GM23338 (cell line): ENCODE measurements at regions not wholly inside any gene's neighbourhood (a gene's known extent, or its start where the extent isn't known, plus 50 kb on each side); places are given as distances from the start of the nearest gene placed in this dataset.

Experiments used
- ATAC-seq: fragments of 200-7000 bp; cut with Tn5 transposase; 3 replicates; pipeline ENCODE4 v1.9.1; 2020
- DNase-seq: peaks from one replicate; pipeline ENCODE4 v3.0.0-alpha.2; 2015; ENCODE audit warnings: low spot score
- H2AFZ ChIP-seq: fragments of 200-600 bp; sonication (generic); 2 replicates; pipeline ENCODE4 v1.8.0; 2016; ENCODE audit warnings: antibody characterized with exemption, mild to moderate bottlenecking, moderate library complexity
- H3F3A ChIP-seq: fragments of 200-600 bp; sonication (generic); replicated peaks from 2 replicates; pipeline ENCODE4 v1.8.0; 2017; ENCODE audit warnings: antibody characterized with exemption, mixed run types, low read depth
- H3K27ac ChIP-seq: fragments of 200-600 bp; sonication (generic); 2 replicates; pipeline ENCODE4 v1.6.1; 2016; ENCODE audit warnings: low read depth
- H3K27me3 ChIP-seq: fragments of 200-600 bp; sonication (generic); 2 replicates; pipeline ENCODE4 v1.8.0; 2016; ENCODE audit warnings: mild to moderate bottlenecking, mixed run types, moderate library complexity; ENCODE audit not compliant: insufficient read depth
- H3K36me3 ChIP-seq: fragments of 200-600 bp; sonication (generic); 2 replicates; pipeline ENCODE4 v1.8.0; 2016; ENCODE audit warnings: mild to moderate bottlenecking; ENCODE audit not compliant: insufficient read depth
- H3K4me1 ChIP-seq: fragments of 200-600 bp; sonication (generic); 2 replicates; pipeline ENCODE4 v1.8.0; 2016; ENCODE audit warnings: mild to moderate bottlenecking, moderate library complexity; ENCODE audit not compliant: insufficient read depth
- H3K4me2 ChIP-seq: fragments of 200-600 bp; sonication (generic); 2 replicates; pipeline ENCODE4 v1.7.1; 2017; ENCODE audit warnings: mixed run types
- H3K4me3 ChIP-seq: fragments of 200-600 bp; sonication (generic); 2 replicates; pipeline ENCODE4 v1.6.1; 2016; ENCODE audit warnings: mixed run types
- H3K79me2 ChIP-seq: fragments of 200-600 bp; sonication (generic); replicated peaks from 2 replicates; pipeline ENCODE4 v1.8.0; 2017; ENCODE audit warnings: mild to moderate bottlenecking; ENCODE audit not compliant: insufficient read depth
- H3K9me2 ChIP-seq: fragments of 200-600 bp; sonication (generic); 2 replicates; pipeline ENCODE4 v1.8.0; 2017; ENCODE audit not compliant: insufficient read depth
- H4K20me1 ChIP-seq: fragments of 200-600 bp; sonication (generic); replicated peaks from 2 replicates; pipeline ENCODE4 v1.8.0; 2017; ENCODE audit warnings: mild to moderate bottlenecking; ENCODE audit not compliant: insufficient read depth
- H3K27ac Mint-ChIP-seq: 2 replicates; pipeline ENCODE4 v1.8.0; 2020; ENCODE audit warnings: inconsistent platforms, mild to moderate bottlenecking, moderate library complexity, mixed read lengths
- H3K27me3 Mint-ChIP-seq: 3 replicates; pipeline ENCODE4 v1.8.0; 2022; ENCODE audit warnings: low read depth, mild to moderate bottlenecking, moderate library complexity, mixed read lengths, inconsistent platforms; ENCODE audit not compliant: insufficient read depth, poor library complexity
- H3K36me3 Mint-ChIP-seq: 3 replicates; pipeline ENCODE4 v1.8.0; 2021; ENCODE audit warnings: low read depth, mild to moderate bottlenecking, inconsistent platforms, moderate library complexity, mixed read lengths
- H3K4me1 Mint-ChIP-seq: 3 replicates; pipeline ENCODE4 v1.8.0; 2020; ENCODE audit warnings: mild to moderate bottlenecking, inconsistent platforms, mixed read lengths
- H3K4me3 Mint-ChIP-seq: 3 replicates; pipeline ENCODE4 v1.8.0; 2021; ENCODE audit warnings: moderate library complexity, mild to moderate bottlenecking, inconsistent platforms, mixed read lengths
- H3K9me3 Mint-ChIP-seq: 3 replicates; pipeline ENCODE4 v1.8.0; 2020; ENCODE audit warnings: moderate library complexity, mild to moderate bottlenecking, inconsistent platforms, mixed read lengths
- CREB1 ChIP-seq: fragments of 250-450 bp; sonication (Bioruptor Pico); IDR thresholded peaks from 2 replicates; pipeline ENCODE4 v1.5.0; 2020; ENCODE audit warnings: low read depth, mild to moderate bottlenecking, moderate library complexity
- EZH2 ChIP-seq: fragments of 200-600 bp; sonication (generic); IDR thresholded peaks from one replicate; pipeline ENCODE4 v1.8.0; 2017; ENCODE audit warnings: antibody characterized with exemption, mild to moderate bottlenecking, low read depth; ENCODE audit not compliant: unreplicated experiment
- EZH2phosphoT487 ChIP-seq: fragments of 200-600 bp; sonication (generic); IDR thresholded peaks from one replicate; pipeline ENCODE4 v1.8.1; 2018; ENCODE audit warnings: antibody characterized with exemption; ENCODE audit not compliant: unreplicated experiment
- JUNB ChIP-seq: IDR thresholded peaks from one replicate; pipeline ENCODE4 v1.6.1; 2016; ENCODE audit warnings: antibody characterized with exemption; ENCODE audit not compliant: unreplicated experiment
- NANOG ChIP-seq: IDR thresholded peaks from 2 replicates; pipeline ENCODE4 v1.6.1; 2016; ENCODE audit warnings: antibody characterized with exemption, borderline replicate concordance
- POLR2AphosphoS5 ChIP-seq: IDR thresholded peaks from 2 replicates; pipeline ENCODE4 v1.6.1; 2016; ENCODE audit warnings: antibody characterized with exemption, low read depth
- STAT1 ChIP-seq: IDR thresholded peaks from one replicate; pipeline ENCODE4 v1.6.1; 2016; ENCODE audit warnings: antibody characterized with exemption; ENCODE audit not compliant: unreplicated experiment
- ZNF114 ChIP-seq: fragments of 250-450 bp; sonication (Bioruptor Pico); IDR thresholded peaks from 2 replicates; pipeline ENCODE4 v1.5.0; 2020; ENCODE audit warnings: mild to moderate bottlenecking, moderate library complexity
- ZNF331 ChIP-seq: fragments of 250-450 bp; sonication (Bioruptor Pico); IDR thresholded peaks from 2 replicates; pipeline ENCODE4 v1.5.0; 2020; ENCODE audit warnings: low read depth, mild to moderate bottlenecking, moderate library complexity
- TF ChIP-seq, protein P1 (sequence below): IDR thresholded peaks from 2 replicates; pipeline ENCODE4 v1.6.1; 2016; ENCODE audit warnings: antibody characterized with exemption
- TF ChIP-seq, protein P2 (sequence below): IDR thresholded peaks from one replicate; pipeline ENCODE4 v1.6.1; 2018; ENCODE audit warnings: antibody characterized with exemption; ENCODE audit not compliant: unreplicated experiment
- TF ChIP-seq, protein P3 (sequence below): fragments of 250-450 bp; sonication (Bioruptor Pico); IDR thresholded peaks from 2 replicates; pipeline ENCODE4 v1.5.0; 2020; ENCODE audit warnings: mild to moderate bottlenecking, moderate library complexity
- TF ChIP-seq, protein P4 (sequence below), 2 experiments: fragments of 200-600 bp in 1 of 2; sonication (generic) in 1 of 2; conservative IDR thresholded peaks; 2 replicates each; pipeline versions ENCODE4 v1.5.1 to v1.6.1; 2016 to 2017; ENCODE audit warnings: antibody characterized with exemption in 2 of 2, low read depth in 2 of 2, mild to moderate bottlenecking in 2 of 2, moderate library complexity in 1 of 2

DNA sequence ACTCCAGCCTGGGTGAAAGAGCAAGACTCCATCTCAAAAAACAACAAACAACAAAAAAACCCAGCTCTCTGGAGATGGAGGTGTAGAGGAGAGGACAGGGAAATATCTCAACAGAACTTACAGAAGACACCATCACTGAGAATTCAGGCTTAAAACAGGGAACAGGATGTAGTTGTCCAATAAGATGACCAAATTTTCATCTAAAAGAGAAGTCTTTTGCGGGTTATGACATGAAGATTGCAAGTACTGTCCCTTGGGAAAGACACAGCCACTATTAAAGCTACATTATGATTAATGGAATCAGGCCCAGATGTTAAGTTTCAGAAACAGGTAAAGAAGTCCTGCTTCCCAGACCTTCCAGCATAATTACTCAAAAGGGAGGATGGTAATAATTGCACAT, 235.2 kb upstream of the NRP1 start:
- Mint-ChIP-seq H3K4me1 (peaks cover 21% of the 10 kb centered on the region), H3K27ac (no peak overlapping the region)
- H3K4me3 ChIP-seq, result no peak overlapping the region

More for the DNA sequence above, 235.2 kb upstream of the NRP1 start:
- no peaks in the 10 kb centered on the region for H3K9me2 ChIP-seq
- no peak overlapping the region for H3K27ac ChIP-seq
- TF ChIP-seq, protein P1, sequence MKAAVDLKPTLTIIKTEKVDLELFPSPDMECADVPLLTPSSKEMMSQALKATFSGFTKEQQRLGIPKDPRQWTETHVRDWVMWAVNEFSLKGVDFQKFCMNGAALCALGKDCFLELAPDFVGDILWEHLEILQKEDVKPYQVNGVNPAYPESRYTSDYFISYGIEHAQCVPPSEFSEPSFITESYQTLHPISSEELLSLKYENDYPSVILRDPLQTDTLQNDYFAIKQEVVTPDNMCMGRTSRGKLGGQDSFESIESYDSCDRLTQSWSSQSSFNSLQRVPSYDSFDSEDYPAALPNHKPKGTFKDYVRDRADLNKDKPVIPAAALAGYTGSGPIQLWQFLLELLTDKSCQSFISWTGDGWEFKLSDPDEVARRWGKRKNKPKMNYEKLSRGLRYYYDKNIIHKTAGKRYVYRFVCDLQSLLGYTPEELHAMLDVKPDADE, result no peak
- TF ChIP-seq NANOG (no peak), EZH2 (no peak), ZNF114 (CRISPR knock-in tag) (no peak), EZH2phosphoT487 (no peak), POLR2AphosphoS5 (no peak), ZNF331 (no peak), STAT1 (no peak), JUNB (no peak), CREB1 (no peak)
- TF ChIP-seq, protein P2, sequence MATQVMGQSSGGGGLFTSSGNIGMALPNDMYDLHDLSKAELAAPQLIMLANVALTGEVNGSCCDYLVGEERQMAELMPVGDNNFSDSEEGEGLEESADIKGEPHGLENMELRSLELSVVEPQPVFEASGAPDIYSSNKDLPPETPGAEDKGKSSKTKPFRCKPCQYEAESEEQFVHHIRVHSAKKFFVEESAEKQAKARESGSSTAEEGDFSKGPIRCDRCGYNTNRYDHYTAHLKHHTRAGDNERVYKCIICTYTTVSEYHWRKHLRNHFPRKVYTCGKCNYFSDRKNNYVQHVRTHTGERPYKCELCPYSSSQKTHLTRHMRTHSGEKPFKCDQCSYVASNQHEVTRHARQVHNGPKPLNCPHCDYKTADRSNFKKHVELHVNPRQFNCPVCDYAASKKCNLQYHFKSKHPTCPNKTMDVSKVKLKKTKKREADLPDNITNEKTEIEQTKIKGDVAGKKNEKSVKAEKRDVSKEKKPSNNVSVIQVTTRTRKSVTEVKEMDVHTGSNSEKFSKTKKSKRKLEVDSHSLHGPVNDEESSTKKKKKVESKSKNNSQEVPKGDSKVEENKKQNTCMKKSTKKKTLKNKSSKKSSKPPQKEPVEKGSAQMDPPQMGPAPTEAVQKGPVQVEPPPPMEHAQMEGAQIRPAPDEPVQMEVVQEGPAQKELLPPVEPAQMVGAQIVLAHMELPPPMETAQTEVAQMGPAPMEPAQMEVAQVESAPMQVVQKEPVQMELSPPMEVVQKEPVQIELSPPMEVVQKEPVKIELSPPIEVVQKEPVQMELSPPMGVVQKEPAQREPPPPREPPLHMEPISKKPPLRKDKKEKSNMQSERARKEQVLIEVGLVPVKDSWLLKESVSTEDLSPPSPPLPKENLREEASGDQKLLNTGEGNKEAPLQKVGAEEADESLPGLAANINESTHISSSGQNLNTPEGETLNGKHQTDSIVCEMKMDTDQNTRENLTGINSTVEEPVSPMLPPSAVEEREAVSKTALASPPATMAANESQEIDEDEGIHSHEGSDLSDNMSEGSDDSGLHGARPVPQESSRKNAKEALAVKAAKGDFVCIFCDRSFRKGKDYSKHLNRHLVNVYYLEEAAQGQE, result no peak
- TF ChIP-seq, protein P3, sequence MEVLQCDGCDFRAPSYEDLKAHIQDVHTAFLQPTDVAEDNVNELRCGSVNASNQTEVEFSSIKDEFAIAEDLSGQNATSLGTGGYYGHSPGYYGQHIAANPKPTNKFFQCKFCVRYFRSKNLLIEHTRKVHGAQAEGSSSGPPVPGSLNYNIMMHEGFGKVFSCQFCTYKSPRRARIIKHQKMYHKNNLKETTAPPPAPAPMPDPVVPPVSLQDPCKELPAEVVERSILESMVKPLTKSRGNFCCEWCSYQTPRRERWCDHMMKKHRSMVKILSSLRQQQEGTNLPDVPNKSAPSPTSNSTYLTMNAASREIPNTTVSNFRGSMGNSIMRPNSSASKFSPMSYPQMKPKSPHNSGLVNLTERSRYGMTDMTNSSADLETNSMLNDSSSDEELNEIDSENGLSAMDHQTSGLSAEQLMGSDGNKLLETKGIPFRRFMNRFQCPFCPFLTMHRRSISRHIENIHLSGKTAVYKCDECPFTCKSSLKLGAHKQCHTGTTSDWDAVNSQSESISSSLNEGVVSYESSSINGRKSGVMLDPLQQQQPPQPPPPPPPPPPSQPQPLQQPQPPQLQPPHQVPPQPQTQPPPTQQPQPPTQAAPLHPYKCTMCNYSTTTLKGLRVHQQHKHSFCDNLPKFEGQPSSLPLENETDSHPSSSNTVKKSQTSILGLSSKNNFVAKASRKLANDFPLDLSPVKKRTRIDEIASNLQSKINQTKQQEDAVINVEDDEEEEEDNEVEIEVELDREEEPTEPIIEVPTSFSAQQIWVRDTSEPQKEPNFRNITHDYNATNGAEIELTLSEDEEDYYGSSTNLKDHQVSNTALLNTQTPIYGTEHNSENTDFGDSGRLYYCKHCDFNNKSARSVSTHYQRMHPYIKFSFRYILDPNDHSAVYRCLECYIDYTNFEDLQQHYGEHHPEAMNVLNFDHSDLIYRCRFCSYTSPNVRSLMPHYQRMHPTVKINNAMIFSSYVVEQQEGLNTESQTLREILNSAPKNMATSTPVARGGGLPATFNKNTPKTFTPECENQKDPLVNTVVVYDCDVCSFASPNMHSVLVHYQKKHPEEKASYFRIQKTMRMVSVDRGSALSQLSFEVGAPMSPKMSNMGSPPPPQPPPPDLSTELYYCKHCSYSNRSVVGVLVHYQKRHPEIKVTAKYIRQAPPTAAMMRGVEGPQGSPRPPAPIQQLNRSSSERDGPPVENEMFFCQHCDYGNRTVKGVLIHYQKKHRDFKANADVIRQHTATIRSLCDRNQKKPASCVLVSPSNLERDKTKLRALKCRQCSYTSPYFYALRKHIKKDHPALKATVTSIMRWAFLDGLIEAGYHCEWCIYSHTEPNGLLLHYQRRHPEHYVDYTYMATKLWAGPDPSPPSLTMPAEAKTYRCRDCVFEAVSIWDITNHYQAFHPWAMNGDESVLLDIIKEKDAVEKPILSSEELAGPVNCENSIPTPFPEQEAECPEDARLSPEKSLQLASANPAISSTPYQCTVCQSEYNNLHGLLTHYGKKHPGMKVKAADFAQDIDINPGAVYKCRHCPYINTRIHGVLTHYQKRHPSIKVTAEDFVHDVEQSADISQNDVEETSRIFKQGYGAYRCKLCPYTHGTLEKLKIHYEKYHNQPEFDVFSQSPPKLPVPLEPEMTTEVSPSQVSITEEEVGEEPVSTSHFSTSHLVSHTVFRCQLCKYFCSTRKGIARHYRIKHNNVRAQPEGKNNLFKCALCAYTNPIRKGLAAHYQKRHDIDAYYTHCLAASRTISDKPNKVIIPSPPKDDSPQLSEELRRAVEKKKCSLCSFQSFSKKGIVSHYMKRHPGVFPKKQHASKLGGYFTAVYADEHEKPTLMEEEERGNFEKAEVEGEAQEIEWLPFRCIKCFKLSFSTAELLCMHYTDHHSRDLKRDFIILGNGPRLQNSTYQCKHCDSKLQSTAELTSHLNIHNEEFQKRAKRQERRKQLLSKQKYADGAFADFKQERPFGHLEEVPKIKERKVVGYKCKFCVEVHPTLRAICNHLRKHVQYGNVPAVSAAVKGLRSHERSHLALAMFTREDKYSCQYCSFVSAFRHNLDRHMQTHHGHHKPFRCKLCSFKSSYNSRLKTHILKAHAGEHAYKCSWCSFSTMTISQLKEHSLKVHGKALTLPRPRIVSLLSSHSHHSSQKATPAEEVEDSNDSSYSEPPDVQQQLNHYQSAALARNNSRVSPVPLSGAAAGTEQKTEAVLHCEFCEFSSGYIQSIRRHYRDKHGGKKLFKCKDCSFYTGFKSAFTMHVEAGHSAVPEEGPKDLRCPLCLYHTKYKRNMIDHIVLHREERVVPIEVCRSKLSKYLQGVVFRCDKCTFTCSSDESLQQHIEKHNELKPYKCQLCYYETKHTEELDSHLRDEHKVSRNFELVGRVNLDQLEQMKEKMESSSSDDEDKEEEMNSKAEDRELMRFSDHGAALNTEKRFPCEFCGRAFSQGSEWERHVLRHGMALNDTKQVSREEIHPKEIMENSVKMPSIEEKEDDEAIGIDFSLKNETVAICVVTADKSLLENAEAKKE (CRISPR knock-in tag), result no peak
- TF ChIP-seq, protein P4, sequence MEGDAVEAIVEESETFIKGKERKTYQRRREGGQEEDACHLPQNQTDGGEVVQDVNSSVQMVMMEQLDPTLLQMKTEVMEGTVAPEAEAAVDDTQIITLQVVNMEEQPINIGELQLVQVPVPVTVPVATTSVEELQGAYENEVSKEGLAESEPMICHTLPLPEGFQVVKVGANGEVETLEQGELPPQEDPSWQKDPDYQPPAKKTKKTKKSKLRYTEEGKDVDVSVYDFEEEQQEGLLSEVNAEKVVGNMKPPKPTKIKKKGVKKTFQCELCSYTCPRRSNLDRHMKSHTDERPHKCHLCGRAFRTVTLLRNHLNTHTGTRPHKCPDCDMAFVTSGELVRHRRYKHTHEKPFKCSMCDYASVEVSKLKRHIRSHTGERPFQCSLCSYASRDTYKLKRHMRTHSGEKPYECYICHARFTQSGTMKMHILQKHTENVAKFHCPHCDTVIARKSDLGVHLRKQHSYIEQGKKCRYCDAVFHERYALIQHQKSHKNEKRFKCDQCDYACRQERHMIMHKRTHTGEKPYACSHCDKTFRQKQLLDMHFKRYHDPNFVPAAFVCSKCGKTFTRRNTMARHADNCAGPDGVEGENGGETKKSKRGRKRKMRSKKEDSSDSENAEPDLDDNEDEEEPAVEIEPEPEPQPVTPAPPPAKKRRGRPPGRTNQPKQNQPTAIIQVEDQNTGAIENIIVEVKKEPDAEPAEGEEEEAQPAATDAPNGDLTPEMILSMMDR (conservative IDR thresholded peaks at IDR 0.05; ENCODE audit: low read depth in 2 of 2), result no peak
- no peaks in the 10 kb centered on the region for H3K9me3 Mint-ChIP-seq
- peaks cover 24% of the 10 kb centered on the region for H3K4me1 ChIP-seq
- H3K36me3 ChIP-seq, result no peaks in the 10 kb centered on the region
- no peaks in the 10 kb centered on the region for H3K36me3 Mint-ChIP-seq
- no peaks in the 10 kb centered on the region for H3F3A ChIP-seq
- ATAC-seq (no peak), DNase-seq (no peak)
- H2AFZ ChIP-seq, result no peak overlapping the region
- no peak overlapping the region for H3K4me3 Mint-ChIP-seq
- H3K27me3 ChIP-seq, result no peaks in the 10 kb centered on the region
- no peaks in the 10 kb centered on the region for H3K79me2 ChIP-seq
- H3K27me3 Mint-ChIP-seq, result peaks cover 3% of the 10 kb centered on the region
- H4K20me1 ChIP-seq, result no peaks in the 10 kb centered on the region
- no peak overlapping the region for H3K4me2 ChIP-seq
